ENCODE measurements at regions not wholly inside any gene's neighbourhood (a gene's known extent, or its start where the extent isn't known, plus 50 kb on each side); places are given as distances from the start of the nearest gene placed in this dataset.
"Not testable (repeated sequence)": the region's sequence is repeated elsewhere in the genome, so short reads cannot be mapped to it uniquely, and the experiment has no call there.

DNA sequence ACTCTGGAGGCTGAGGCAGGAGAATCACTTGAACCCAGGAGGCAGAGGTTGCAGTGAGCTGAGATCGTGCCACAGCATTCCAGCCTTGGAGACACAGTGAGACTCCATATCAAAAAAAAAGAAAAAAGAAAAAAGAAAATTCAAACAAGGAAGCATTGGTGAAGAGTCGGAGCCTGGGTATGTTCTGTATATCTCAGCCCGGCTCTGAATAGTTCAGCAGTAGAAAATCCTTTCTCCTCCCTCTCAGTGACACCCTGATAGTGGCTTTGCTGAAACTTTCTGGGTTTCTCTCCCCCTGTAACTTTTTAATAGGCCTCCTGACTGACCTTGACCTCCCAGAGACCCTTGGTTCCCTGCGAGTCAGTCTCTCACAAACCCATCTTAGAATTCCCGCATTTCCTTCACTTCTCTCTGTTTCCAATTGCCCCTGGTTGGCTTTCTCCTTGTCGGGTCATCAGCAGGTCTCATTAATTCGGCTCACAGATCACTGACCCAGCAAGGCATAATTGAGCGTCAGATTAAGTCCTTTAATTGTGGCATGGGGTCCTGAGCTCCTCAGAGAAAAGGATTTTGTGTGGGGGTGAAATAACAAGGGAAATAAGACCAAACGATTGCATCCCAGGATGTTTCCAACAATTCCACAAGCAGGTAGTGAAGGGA lies 541.6 kb upstream of the NRP1 start:
- TF ChIP-seq POLR2AphosphoS5 (IDR thresholded peaks at IDR 0.05; ENCODE audit: low read depth, low read length) (no peak), TAF1 (IDR thresholded peaks at IDR 0.05; ENCODE audit: low read depth, low read length) (no peak), SPI1 (IDR thresholded peaks at IDR 0.05; ENCODE audit: low read depth, low read length) (no peak), PAX5 (IDR thresholded peaks at IDR 0.05; ENCODE audit: insufficient read depth, low read length, severe bottlenecking) (no peak), POLR2A (IDR thresholded peaks at IDR 0.05; ENCODE audit: low read depth, low read length) (no peak), POU2F2 (IDR thresholded peaks at IDR 0.05; ENCODE audit: low read depth, low read length) (no peak)
- DNase-seq (ENCODE audit: insufficient read length, low spot score), result no peak
- no peak for FAIRE-seq

DNA sequence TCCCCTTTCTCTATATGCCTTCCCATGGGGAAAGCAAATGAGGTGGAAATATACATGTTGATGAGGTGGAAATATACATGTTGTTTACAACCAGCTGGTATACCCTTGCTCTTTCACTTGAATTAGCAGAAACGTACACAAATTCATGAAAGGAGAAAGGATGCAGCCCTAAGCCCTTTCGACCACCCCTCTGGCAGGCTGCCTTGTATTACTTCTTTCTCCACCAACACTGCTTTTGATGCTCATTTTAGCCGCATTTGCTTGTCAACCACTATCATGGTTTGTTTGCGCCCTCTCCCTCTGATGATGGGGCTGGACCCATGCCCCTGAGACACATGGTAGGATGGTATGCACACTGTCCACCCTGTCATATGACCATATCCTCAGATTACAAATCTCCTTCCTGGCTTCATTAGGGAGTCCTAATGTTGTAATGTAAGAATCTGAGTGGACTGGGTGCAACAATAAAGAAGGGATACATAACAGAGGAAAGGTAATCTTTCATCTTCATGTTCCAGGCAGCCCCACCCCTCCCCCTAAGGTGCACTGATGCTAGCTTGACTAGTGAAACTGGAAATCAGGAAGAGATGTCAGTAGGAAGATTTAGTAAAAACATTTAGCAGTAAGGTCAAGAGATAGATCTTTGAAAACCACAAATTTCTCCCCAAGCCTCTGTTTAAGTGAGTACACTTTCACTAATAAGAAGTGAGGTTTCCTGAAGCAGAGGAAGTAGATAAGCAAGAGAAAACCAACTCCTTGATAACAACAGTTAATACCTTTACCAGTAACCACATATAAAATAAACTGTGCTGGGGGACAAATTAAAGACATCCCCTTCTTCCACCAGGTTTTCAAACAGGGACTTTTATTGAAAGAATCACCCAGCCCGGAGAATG lies 536.8 kb upstream of the NRP1 start:
- DNase-seq (ENCODE audit: insufficient read length, low spot score) (no peak), FAIRE-seq (no peak)
- TF ChIP-seq TAF1 (IDR thresholded peaks at IDR 0.05; ENCODE audit: low read depth, low read length) (no peak), POLR2A (IDR thresholded peaks at IDR 0.05; ENCODE audit: low read depth, low read length) (no peak), POLR2AphosphoS5 (IDR thresholded peaks at IDR 0.05; ENCODE audit: low read depth, low read length) (no peak), POU2F2 (IDR thresholded peaks at IDR 0.05; ENCODE audit: low read depth, low read length) (no peak), SPI1 (IDR thresholded peaks at IDR 0.05; ENCODE audit: low read depth, low read length) (no peak)

DNA sequence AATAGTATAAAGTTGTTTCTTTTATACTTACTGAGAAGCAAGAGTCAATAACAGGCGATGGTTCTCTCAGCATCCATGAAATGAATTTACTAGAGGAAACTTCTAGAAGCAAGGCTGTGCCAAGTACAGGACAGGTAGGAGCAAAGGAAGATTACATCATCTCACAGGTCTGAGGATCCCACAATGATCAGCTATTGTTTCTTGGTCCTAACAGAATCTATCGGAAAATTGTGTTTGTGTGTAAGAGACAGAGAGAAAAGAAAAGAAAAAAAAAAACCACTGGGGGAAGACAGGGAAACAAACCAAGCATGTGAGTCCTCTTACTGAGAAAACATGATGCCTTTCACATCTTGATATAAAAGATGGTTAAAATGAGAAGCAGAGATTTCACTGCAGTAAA lies 535.0 kb upstream of the NRP1 start:
- no peak for FAIRE-seq
- no peak for DNase-seq (ENCODE audit: insufficient read length, low spot score)
- TF ChIP-seq PAX5 (IDR thresholded peaks at IDR 0.05; ENCODE audit: insufficient read depth, low read length, severe bottlenecking) (no peak), POLR2A (IDR thresholded peaks at IDR 0.05; ENCODE audit: low read depth, low read length) (no peak), TAF1 (IDR thresholded peaks at IDR 0.05; ENCODE audit: low read depth, low read length) (no peak), POLR2AphosphoS5 (IDR thresholded peaks at IDR 0.05; ENCODE audit: low read depth, low read length) (no peak), SPI1 (IDR thresholded peaks at IDR 0.05; ENCODE audit: low read depth, low read length) (no peak), POU2F2 (IDR thresholded peaks at IDR 0.05; ENCODE audit: low read depth, low read length) (no peak)

DNA sequence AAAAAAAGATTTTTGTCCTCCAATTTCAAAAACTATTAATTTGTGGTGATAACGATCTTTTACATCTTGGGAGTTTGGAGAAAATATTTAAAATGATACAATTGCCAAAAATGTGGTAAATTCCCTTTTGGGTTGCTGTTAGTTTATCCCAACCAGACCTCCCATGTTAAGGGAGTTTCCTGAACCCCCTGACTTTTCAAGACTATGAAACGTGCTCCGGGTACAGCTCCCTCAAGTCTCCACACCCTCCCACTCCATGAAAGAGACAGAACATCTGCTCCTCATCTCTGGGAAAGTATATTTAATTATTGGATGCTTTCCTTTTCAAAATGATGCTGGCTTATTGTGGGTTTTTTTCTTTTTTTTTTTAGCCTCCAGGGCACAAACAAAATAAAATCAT lies 534.6 kb upstream of the NRP1 start:
- no peak for FAIRE-seq
- no peak for TF ChIP-seq POLR2AphosphoS5 (IDR thresholded peaks at IDR 0.05; ENCODE audit: low read depth, low read length)
- TF ChIP-seq POU2F2 (IDR thresholded peaks at IDR 0.05; ENCODE audit: low read depth, low read length), result no peak
- no peak for TF ChIP-seq TAF1 (IDR thresholded peaks at IDR 0.05; ENCODE audit: low read depth, low read length)
- TF ChIP-seq SPI1 (IDR thresholded peaks at IDR 0.05; ENCODE audit: low read depth, low read length), result no peak
- TF ChIP-seq PAX5 (IDR thresholded peaks at IDR 0.05; ENCODE audit: insufficient read depth, low read length, severe bottlenecking), result no peak
- no peak for TF ChIP-seq POLR2A (IDR thresholded peaks at IDR 0.05; ENCODE audit: low read depth, low read length)
- DNase-seq (ENCODE audit: insufficient read length, low spot score), result no peak

DNA sequence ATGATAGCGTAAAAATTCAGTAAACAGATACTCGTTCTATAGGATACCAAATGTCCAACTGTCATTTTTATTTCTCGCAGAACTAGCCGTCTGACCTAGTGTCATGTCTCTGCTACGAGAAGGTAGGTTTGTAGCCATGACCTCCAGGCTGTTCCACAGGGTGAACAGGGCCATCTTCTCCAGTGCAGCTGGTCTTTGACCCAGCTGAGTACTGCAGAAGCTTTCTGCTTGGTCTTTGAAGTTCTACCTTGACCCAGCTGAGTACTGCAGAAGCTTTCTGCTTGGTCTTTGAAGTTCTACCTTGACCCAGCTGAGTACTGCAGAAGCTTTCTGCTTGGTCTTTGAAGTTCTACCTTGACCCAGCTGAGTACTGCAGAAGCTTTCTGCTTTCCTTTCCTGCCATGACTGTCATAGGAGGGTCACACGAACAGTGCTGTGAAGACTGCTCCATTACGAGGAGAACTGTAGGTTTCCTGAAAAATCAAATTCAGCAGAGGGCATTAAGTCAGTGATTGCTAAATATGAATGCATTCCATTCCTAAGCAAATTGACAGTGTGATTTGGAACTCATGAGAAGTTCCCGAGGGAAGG lies 532.8 kb upstream of the NRP1 start:
- not testable (repeated sequence) for DNase-seq (ENCODE audit: insufficient read length, low spot score); FAIRE-seq

DNA sequence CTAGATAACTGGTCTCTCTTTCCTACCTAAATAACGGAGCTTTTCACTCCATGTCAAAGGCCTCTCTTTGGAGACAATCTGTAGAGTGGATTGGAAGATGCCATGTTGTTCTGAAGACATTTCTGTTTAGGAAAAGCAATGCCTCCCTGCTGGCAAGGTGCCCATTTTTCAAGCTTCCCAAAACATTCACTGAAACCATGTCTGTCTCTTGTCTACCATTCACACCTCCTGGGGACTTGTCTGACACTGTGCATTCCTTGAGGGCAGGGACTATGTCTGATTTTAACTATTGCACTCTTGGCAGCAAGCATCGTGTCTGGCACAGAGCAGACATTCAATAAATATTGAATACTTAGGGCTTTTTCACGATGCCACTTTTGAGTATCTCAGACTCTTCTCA lies 528.9 kb upstream of the NRP1 start:
- FAIRE-seq, result no peak
- no peak for DNase-seq (ENCODE audit: insufficient read length, low spot score)
- TF ChIP-seq POU2F2 (IDR thresholded peaks at IDR 0.05; ENCODE audit: low read depth, low read length), result no peak
- TF ChIP-seq SPI1 (IDR thresholded peaks at IDR 0.05; ENCODE audit: low read depth, low read length), result no peak
- no peak for TF ChIP-seq TAF1 (IDR thresholded peaks at IDR 0.05; ENCODE audit: low read depth, low read length)
- no peak for TF ChIP-seq POLR2A (IDR thresholded peaks at IDR 0.05; ENCODE audit: low read depth, low read length)
- no peak for TF ChIP-seq POLR2AphosphoS5 (IDR thresholded peaks at IDR 0.05; ENCODE audit: low read depth, low read length)
- no peak for TF ChIP-seq PAX5 (IDR thresholded peaks at IDR 0.05; ENCODE audit: insufficient read depth, low read length, severe bottlenecking)

DNA sequence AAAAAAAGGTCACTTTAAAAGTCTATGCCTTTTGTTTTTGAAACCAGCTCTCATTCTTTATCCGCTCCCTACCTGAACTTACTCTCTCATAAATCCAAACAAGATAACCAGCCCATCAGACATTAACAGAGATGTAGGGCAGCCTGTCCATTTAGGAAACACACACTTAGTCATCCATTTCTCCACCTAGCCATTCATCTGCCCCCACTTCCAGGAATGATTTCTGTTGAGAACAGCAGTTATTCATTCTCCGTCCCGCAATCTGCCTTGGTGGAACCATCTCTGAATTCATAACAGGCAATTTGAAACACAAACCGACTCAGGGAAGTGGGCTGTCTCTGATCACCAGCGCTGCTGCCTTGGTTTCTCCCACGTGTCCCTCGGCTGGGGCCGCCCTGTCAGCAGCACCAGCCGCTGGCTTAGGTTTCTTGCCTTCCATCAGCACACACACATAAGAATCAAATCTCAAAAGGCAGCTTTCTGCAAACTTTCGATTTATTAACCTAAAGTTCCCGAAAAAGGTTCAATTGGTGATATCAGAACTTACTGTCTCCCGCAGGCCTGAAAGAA lies 528.2 kb upstream of the NRP1 start:
- no peak for FAIRE-seq
- DNase-seq (ENCODE audit: insufficient read length, low spot score), result no peak
- TF ChIP-seq PAX5 (IDR thresholded peaks at IDR 0.05; ENCODE audit: insufficient read depth, low read length, severe bottlenecking), result no peak
- no peak for TF ChIP-seq POU2F2 (IDR thresholded peaks at IDR 0.05; ENCODE audit: low read depth, low read length)
- TF ChIP-seq SPI1 (IDR thresholded peaks at IDR 0.05; ENCODE audit: low read depth, low read length), result no peak
- TF ChIP-seq TAF1 (IDR thresholded peaks at IDR 0.05; ENCODE audit: low read depth, low read length), result no peak
- TF ChIP-seq POLR2AphosphoS5 (IDR thresholded peaks at IDR 0.05; ENCODE audit: low read depth, low read length), result no peak
- TF ChIP-seq POLR2A (IDR thresholded peaks at IDR 0.05; ENCODE audit: low read depth, low read length), result no peak

DNA sequence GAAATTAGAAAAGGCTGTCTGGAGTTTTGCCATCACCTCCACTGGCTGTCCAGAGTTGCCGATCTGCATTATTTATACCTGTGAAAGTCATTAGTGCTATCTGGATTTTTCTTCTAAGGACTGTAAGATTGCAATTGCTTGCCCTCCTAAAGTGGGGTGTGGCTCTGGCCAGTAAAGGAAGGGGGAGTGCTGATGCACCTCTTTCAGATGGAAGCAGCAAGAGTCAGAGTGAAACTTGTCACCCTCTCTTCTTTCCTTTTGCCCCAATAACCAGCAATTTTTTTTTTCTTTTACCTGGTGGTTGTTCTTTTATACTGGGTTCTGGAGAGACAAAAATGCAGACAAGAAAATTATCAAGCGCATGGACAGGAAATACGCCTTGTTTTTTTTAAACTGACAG lies 527.4 kb upstream of the NRP1 start:
- TF ChIP-seq POU2F2 (IDR thresholded peaks at IDR 0.05; ENCODE audit: low read depth, low read length) (no peak), PAX5 (IDR thresholded peaks at IDR 0.05; ENCODE audit: insufficient read depth, low read length, severe bottlenecking) (no peak), POLR2A (IDR thresholded peaks at IDR 0.05; ENCODE audit: low read depth, low read length) (no peak), POLR2AphosphoS5 (IDR thresholded peaks at IDR 0.05; ENCODE audit: low read depth, low read length) (no peak), SPI1 (IDR thresholded peaks at IDR 0.05; ENCODE audit: low read depth, low read length) (no peak), TAF1 (IDR thresholded peaks at IDR 0.05; ENCODE audit: low read depth, low read length) (no peak)
- DNase-seq (ENCODE audit: insufficient read length, low spot score) (no peak), FAIRE-seq (no peak)

DNA sequence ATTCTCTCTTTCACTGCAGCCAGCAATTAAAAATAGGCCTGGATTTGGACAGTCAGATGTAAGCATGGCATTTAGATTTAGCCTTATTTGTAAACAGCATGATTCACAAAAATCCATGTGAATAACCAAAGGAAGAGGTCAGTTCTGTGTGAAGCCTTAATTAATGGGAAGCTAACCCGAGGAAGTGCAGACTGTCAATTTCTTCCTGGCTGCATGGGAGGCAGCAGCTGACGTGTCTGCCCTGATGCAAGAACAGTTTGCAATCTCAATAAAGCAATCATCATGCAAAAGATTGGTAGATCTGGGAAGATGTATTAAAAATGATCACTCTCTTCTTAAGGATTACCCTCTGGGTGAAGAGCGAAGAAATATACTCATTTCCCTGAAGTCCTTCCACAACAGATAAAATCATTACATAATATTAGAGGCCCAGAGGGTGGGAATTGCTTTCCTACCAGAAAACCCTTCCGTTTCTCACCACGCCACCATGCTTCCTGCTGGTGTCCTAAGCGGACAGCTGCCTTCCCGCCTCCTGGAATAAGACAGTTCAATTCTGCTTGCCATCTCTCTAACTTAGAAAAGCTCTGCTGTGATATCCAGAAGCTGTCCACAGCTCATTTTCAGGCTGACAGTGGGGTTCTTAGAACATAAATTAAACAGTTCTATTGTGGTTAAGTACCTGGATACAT lies 526.7 kb upstream of the NRP1 start:
- TF ChIP-seq TAF1 (IDR thresholded peaks at IDR 0.05; ENCODE audit: low read depth, low read length), result no peak
- no peak for TF ChIP-seq SPI1 (IDR thresholded peaks at IDR 0.05; ENCODE audit: low read depth, low read length)
- no peak for TF ChIP-seq POU2F2 (IDR thresholded peaks at IDR 0.05; ENCODE audit: low read depth, low read length)
- TF ChIP-seq PAX5 (IDR thresholded peaks at IDR 0.05; ENCODE audit: insufficient read depth, low read length, severe bottlenecking), result no peak
- TF ChIP-seq POLR2A (IDR thresholded peaks at IDR 0.05; ENCODE audit: low read depth, low read length), result no peak
- TF ChIP-seq POLR2AphosphoS5 (IDR thresholded peaks at IDR 0.05; ENCODE audit: low read depth, low read length), result no peak
- DNase-seq (ENCODE audit: insufficient read length, low spot score) (no peak), FAIRE-seq (no peak)

Measured in GM12891 (cell line).